Prostate gland (tissue), 2 donors: ENCODE measurements at regions not wholly inside any gene's neighbourhood (a gene's known extent, or its start where the extent isn't known, plus 50 kb on each side); places are given as distances from the start of the nearest gene placed in this dataset.

Experiments
- DNase-seq: peaks from one replicate; pipeline ENCODE4 v3.0.0-alpha.2; 2019; ENCODE audit warnings: low spot score
- H3K27ac ChIP-seq, 2 donors: fragments of 200-600 bp; sonication (generic); 2 replicates each; pipeline ENCODE4 v1.5.1; 2017 to 2019
- H3K27me3 ChIP-seq: fragments of 200-600 bp; sonication (generic); replicated peaks from 2 replicates; pipeline ENCODE4 v1.5.1; 2019; ENCODE audit not compliant: insufficient read depth
- H3K36me3 ChIP-seq, 2 donors: fragments of 200-600 bp; sonication (generic); 1 replicate in 1 of 2; 2 replicates in 1 of 2; pipeline versions ENCODE4 v1.5.1 to v1.8.1; 2017 to 2019
- H3K4me1 ChIP-seq: fragments of 200-600 bp; sonication (generic); replicated peaks from 2 replicates; pipeline ENCODE4 v1.5.1; 2019
- H3K4me3 ChIP-seq, 2 donors: fragments of 200-600 bp; sonication (generic); 2 replicates each; pipeline ENCODE4 v1.5.1; 2017 to 2019
- H3K9me3 ChIP-seq: fragments of 200-600 bp; sonication (generic); 2 replicates; pipeline ENCODE4 v1.5.1; 2017
- POLR2A ChIP-seq: fragments of 450-650 bp; IDR thresholded peaks from one replicate; pipeline ENCODE4 v1.6.1; 2016; ENCODE audit warnings: antibody characterized with exemption, mild to moderate bottlenecking
- POLR2AphosphoS5 ChIP-seq: sonication (generic); formaldehyde crosslinking; IDR thresholded peaks from one replicate; pipeline ENCODE4 v1.6.1; 2017; ENCODE audit warnings: antibody characterized with exemption
- WGBS: methylation state at CpG from one replicate; pipeline ENCODE4 v1.1.5; 2018; 5-methylcytosine and 5-hydroxymethylcytosine counted together
- intact Hi-C: fragments of 100-400 bp; cut with DNase I; formaldehyde crosslinking; loops from one replicate; pipeline ENCODE4 v1.14.2; 2022
- TF ChIP-seq, protein P1 (sequence below), 4 experiments: fragments of 200-600 bp in 2 of 4; fragments of 450-650 bp in 2 of 4; sonication (generic) in 2 of 4; IDR thresholded peaks; 1 replicate in 3 of 4; 2 replicates in 1 of 4; pipeline ENCODE4 v1.5.1; 2016 to 2019; ENCODE audit warnings: antibody characterized with exemption in 4 of 4, mild to moderate bottlenecking in 2 of 4, moderate library complexity in 2 of 4

DNA sequence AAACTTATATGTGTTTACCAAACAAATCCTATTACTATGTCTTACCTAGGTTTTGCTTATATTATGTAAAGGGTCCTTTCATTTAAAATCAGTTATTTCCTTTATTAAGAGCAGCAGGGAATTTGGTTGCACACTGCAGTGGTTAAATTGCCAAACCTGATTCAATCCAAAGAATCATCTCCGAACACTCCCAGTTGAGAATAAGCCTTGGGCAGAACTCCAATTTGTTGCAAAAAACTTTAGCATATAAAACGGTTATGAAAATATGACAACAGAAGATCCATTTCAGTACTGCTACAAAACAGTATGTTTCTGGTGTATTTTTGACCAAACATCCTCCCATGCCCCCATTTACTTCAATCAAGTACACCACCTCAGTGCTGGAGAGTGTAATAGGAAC, 587.0 kb upstream of the GRAMD2B start:
- WGBS: 69% methylated on average over 2 of the region's 2 CpGs
- H3K27ac ChIP-seq: no peak overlapping the region
- no peaks in the 10 kb centered on the region for H3K4me1 ChIP-seq
- DNase-seq: no peak
- H3K36me3 ChIP-seq: no peaks in the 10 kb centered on the region
- H3K9me3 ChIP-seq: no peaks in the 10 kb centered on the region
- H3K4me3 ChIP-seq: no peak overlapping the region
- H3K27me3 ChIP-seq: no peaks in the 10 kb centered on the region
- intact Hi-C loops: no loop called here
- no peak for TF ChIP-seq POLR2AphosphoS5
- TF ChIP-seq, protein P1, sequence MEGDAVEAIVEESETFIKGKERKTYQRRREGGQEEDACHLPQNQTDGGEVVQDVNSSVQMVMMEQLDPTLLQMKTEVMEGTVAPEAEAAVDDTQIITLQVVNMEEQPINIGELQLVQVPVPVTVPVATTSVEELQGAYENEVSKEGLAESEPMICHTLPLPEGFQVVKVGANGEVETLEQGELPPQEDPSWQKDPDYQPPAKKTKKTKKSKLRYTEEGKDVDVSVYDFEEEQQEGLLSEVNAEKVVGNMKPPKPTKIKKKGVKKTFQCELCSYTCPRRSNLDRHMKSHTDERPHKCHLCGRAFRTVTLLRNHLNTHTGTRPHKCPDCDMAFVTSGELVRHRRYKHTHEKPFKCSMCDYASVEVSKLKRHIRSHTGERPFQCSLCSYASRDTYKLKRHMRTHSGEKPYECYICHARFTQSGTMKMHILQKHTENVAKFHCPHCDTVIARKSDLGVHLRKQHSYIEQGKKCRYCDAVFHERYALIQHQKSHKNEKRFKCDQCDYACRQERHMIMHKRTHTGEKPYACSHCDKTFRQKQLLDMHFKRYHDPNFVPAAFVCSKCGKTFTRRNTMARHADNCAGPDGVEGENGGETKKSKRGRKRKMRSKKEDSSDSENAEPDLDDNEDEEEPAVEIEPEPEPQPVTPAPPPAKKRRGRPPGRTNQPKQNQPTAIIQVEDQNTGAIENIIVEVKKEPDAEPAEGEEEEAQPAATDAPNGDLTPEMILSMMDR (IDR thresholded peaks at IDR 0.05): no peak
- TF ChIP-seq POLR2A: no peak

DNA sequence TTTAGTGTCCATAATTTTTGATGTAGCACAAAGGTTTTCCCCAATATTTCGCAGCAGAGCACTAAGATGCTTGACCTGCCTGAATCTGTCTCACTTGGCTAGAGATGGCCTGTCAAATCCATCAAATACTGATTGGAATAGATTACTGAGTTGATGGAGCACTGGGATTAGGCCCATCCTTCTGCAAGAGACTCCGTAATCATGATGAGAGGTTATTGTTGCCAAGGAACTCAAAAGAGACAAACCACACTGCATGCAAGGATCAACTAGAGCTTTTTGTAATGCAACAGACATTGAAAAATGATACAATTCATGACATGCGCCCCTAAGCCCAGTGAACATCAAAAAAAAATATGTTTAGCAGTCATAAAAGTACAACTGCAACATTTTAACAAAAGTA, 585.3 kb upstream of the GRAMD2B start:
- Histone ChIP-seq H3K9me3 (no peaks in the 10 kb centered on the region), H3K36me3 (no peaks in the 10 kb centered on the region), H3K4me1 (no peaks in the 10 kb centered on the region), H3K27me3 (no peaks in the 10 kb centered on the region), H3K27ac (no peak overlapping the region), H3K4me3 (no peak overlapping the region)
- WGBS: 77% methylated on average over 3 of the region's 3 CpGs
- intact Hi-C loops: no loop called here
- no peak for DNase-seq
- TF ChIP-seq POLR2A (no peak), POLR2AphosphoS5 (no peak)
- TF ChIP-seq, protein P1 (IDR thresholded peaks at IDR 0.05): no peak

GRCh38 chr5:125847561-125847960, 575.6 kb upstream of the GRAMD2B start:
- WGBS: 86% methylated on average over 2 of the region's 2 CpGs
- Histone ChIP-seq H3K9me3 (no peaks in the 10 kb centered on the region), H3K4me3 (no peak overlapping the region), H3K27me3 (no peaks in the 10 kb centered on the region), H3K27ac (no peak overlapping the region), H3K36me3 (no peaks in the 10 kb centered on the region), H3K4me1 (no peaks in the 10 kb centered on the region)
- intact Hi-C loops: no loop called here
- TF ChIP-seq, protein P1 (IDR thresholded peaks at IDR 0.05): no peak
- TF ChIP-seq POLR2A (no peak), POLR2AphosphoS5 (no peak)
- DNase-seq: no peak

GRCh38 chr5:125848751-125849150, 574.5 kb upstream of the GRAMD2B start:
- intact Hi-C loops: no loop called here
- H3K4me3 ChIP-seq: no peak overlapping the region
- no peaks in the 10 kb centered on the region for H3K4me1 ChIP-seq
- DNase-seq: no peak
- H3K27me3 ChIP-seq: no peaks in the 10 kb centered on the region
- H3K36me3 ChIP-seq: no peaks in the 10 kb centered on the region
- WGBS: 84% methylated on average over 2 of the region's 2 CpGs
- TF ChIP-seq POLR2AphosphoS5 (no peak), POLR2A (no peak)
- TF ChIP-seq, protein P1 (IDR thresholded peaks at IDR 0.05): no peak
- H3K27ac ChIP-seq: no peak overlapping the region
- no peaks in the 10 kb centered on the region for H3K9me3 ChIP-seq

DNA sequence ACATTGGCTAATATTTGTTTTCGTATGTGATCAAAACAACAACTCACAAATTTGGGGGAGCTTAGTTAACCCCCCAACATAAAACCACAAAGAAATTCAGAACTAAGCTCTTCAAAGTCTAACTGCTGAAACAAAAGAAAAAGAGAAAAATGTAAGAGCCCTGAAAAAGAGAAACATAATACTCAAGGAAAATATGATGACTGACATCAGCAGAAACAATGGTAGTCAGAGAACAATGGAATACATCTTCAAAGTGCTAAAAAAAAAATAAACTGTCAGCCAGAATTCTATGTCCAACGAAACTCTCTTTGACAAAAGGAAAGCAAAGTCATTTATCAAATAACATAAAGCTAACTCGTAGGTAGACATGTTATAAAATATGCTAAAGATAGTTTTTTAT, 566.3 kb upstream of the GRAMD2B start:
- Histone ChIP-seq H3K27me3 (no peaks in the 10 kb centered on the region), H3K4me3 (no peak overlapping the region), H3K27ac (no peak overlapping the region), H3K36me3 (no peaks in the 10 kb centered on the region), H3K9me3 (no peaks in the 10 kb centered on the region), H3K4me1 (no peaks in the 10 kb centered on the region)
- intact Hi-C loops: no loop called here
- no peak for DNase-seq
- 52% methylated on average over 3 of the region's 3 CpGs for WGBS
- TF ChIP-seq, protein P1 (IDR thresholded peaks at IDR 0.05): no peak
- TF ChIP-seq POLR2A: no peak
